Natural killer cell (primary cell): ENCODE measurements at regions not wholly inside any gene's neighbourhood (a gene's known extent, or its start where the extent isn't known, plus 50 kb on each side); places are given as distances from the start of the nearest gene placed in this dataset.

ENCODE experiments used
- ATAC-seq, 3 donors: fragments of 150-1000 bp in 2 of 3; fragments of 200-7000 bp in 1 of 3; cut with Tn5 transposase; 1 replicate in 1 of 3; 2 replicates in 2 of 3; pipeline ENCODE4 v1.10.0; 2021; ENCODE audit warnings: mild to moderate bottlenecking in 2 of 3, moderate library complexity in 2 of 3
- DNase-seq, 2 donors: peaks; one replicate each; pipeline versions ENCODE4 v3.0.0 to v3.0.0-alpha.2; 2013 to 2021; ENCODE audit warnings: mixed read lengths in 1 of 2
- H3K27ac ChIP-seq: one replicate; pipeline ENCODE4 v1.5.1; 2013; ENCODE audit warnings: mild to moderate bottlenecking, low read length
- H3K27me3 ChIP-seq: one replicate; pipeline ENCODE4 v1.6.1; 2013; ENCODE audit warnings: low read length; ENCODE audit not compliant: control insufficient read depth, insufficient read depth
- H3K36me3 ChIP-seq: one replicate; pipeline ENCODE4 v1.6.1; 2013; ENCODE audit warnings: low read length; ENCODE audit not compliant: control insufficient read depth, insufficient read depth
- H3K4me1 ChIP-seq: one replicate; pipeline ENCODE4 v1.6.1; 2013; ENCODE audit warnings: low read length; ENCODE audit not compliant: control insufficient read depth, insufficient read depth
- H3K4me3 ChIP-seq: one replicate; pipeline ENCODE4 v1.5.1; 2013; ENCODE audit warnings: low read length
- H3K9me3 ChIP-seq: one replicate; pipeline ENCODE4 v1.6.1; 2013; ENCODE audit warnings: low read length; ENCODE audit not compliant: control insufficient read depth, insufficient read depth
- H3K27ac Mint-ChIP-seq, 2 donors: one replicate each; pipeline ENCODE4 v1.8.0; 2022; ENCODE audit warnings: mild to moderate bottlenecking in 2 of 2, mixed read lengths in 2 of 2, moderate library complexity in 1 of 2
- H3K27me3 Mint-ChIP-seq, 2 donors: one replicate each; pipeline ENCODE4 v1.8.0; 2022; ENCODE audit warnings: low read depth in 2 of 2, mixed read lengths in 2 of 2
- H3K36me3 Mint-ChIP-seq: one replicate; pipeline ENCODE4 v1.8.0; 2022; ENCODE audit warnings: mixed read lengths
- H3K4me1 Mint-ChIP-seq, 2 donors: one replicate each; pipeline ENCODE4 v1.8.0; 2022; ENCODE audit warnings: mixed read lengths in 2 of 2
- H3K4me3 Mint-ChIP-seq: one replicate; pipeline ENCODE4 v1.8.0; 2022; ENCODE audit warnings: mild to moderate bottlenecking, moderate library complexity, mixed read lengths
- H3K9me3 Mint-ChIP-seq, 2 donors: one replicate each; pipeline ENCODE4 v1.8.0; 2022; ENCODE audit warnings: mixed read lengths in 2 of 2
- CTCF ChIP-seq: fragments of 200-600 bp; IDR thresholded peaks from one replicate; pipeline ENCODE4 v1.8.0; 2022; ENCODE audit warnings: antibody characterized with exemption
- WGBS: methylation state at CpG from one replicate; pipeline ENCODE4 v1.1.7; 2013; ENCODE audit warnings: missing lambda C conversion rate; ENCODE audit not compliant: insufficient coverage; 5-methylcytosine and 5-hydroxymethylcytosine counted together
- intact Hi-C: fragments of 100-400 bp; cut with micrococcal nuclease; formaldehyde crosslinking; loops from one replicate; pipeline ENCODE4 v1.14.2; 2022

- H3K27me3 Mint-ChIP-seq = no peaks in the 10 kb centered on the region
- 54% methylated on average over 11 of the region's 11 CpGs for WGBS
- Histone ChIP-seq H3K27ac (no peak overlapping the region), H3K4me1 (no peaks in the 10 kb centered on the region), H3K36me3 (no peaks in the 10 kb centered on the region), H3K9me3 (peaks cover 8% of the 10 kb centered on the region), H3K4me3 (no peak overlapping the region), H3K27me3 (no peaks in the 10 kb centered on the region)
- no peak overlapping the region for H3K4me3 Mint-ChIP-seq
- no peak for DNase-seq
- H3K9me3 Mint-ChIP-seq = peaks cover 14 to 18% of the 10 kb centered on the region in 2 donors
- H3K27ac Mint-ChIP-seq = no peak overlapping the region
- no peak for ATAC-seq
- TF ChIP-seq CTCF = no peak
- no peaks in the 10 kb centered on the region for H3K4me1 Mint-ChIP-seq
- intact Hi-C loops = no loop called here
- H3K36me3 Mint-ChIP-seq = no peaks in the 10 kb centered on the region
These were observed 543.2 kb downstream of the DCDC2C start for GRCh38 chr2:4246364-4247131.

- H3K27ac Mint-ChIP-seq = no peak overlapping the region
- DNase-seq = no peak
- 43% methylated on average over 3 of the region's 3 CpGs for WGBS
- no peaks in the 10 kb centered on the region for H3K27me3 ChIP-seq
- H3K4me1 Mint-ChIP-seq = no peaks in the 10 kb centered on the region
- no peaks in the 10 kb centered on the region for H3K36me3 Mint-ChIP-seq
- H3K4me1 ChIP-seq = no peaks in the 10 kb centered on the region
- no peak for ATAC-seq
- peaks cover 12% of the 10 kb centered on the region for H3K9me3 ChIP-seq
- H3K4me3 Mint-ChIP-seq = no peak overlapping the region
- TF ChIP-seq CTCF = no peak
- H3K36me3 ChIP-seq = no peaks in the 10 kb centered on the region
- no peak overlapping the region for H3K4me3 ChIP-seq
- intact Hi-C loops = no loop called here
- no peaks in the 10 kb centered on the region for H3K27me3 Mint-ChIP-seq
- H3K27ac ChIP-seq = no peak overlapping the region
- H3K9me3 Mint-ChIP-seq = peaks cover 15 to 18% of the 10 kb centered on the region in 2 donors
These were observed 544.4 kb downstream of the DCDC2C start for GRCh38 chr2:4247791-4248190.

- H3K36me3 ChIP-seq = no peaks in the 10 kb centered on the region
- H3K4me1 ChIP-seq = no peaks in the 10 kb centered on the region
- ATAC-seq (no peak), DNase-seq (no peak)
- H3K9me3 ChIP-seq = peaks cover 4% of the 10 kb centered on the region
- Mint-ChIP-seq H3K36me3 (no peaks in the 10 kb centered on the region), H3K27me3 (no peaks in the 10 kb centered on the region), H3K9me3 (peaks cover 12 to 13% of the 10 kb centered on the region in 2 donors), H3K4me3 (no peak overlapping the region), H3K27ac (no peak overlapping the region), H3K4me1 (no peaks in the 10 kb centered on the region)
- 81% methylated on average over 4 of the region's 4 CpGs for WGBS
- no peak overlapping the region for H3K4me3 ChIP-seq
- no peak for TF ChIP-seq CTCF
- intact Hi-C loops = no loop called here
- H3K27me3 ChIP-seq = no peaks in the 10 kb centered on the region
- H3K27ac ChIP-seq = no peak overlapping the region
These were observed 552.1 kb downstream of the DCDC2C start for GRCh38 chr2:4255491-4255890.

- Histone ChIP-seq H3K9me3 (peaks cover 4% of the 10 kb centered on the region), H3K4me1 (no peaks in the 10 kb centered on the region), H3K27ac (no peak overlapping the region), H3K36me3 (no peaks in the 10 kb centered on the region), H3K4me3 (no peak overlapping the region), H3K27me3 (no peaks in the 10 kb centered on the region)
- H3K27me3 Mint-ChIP-seq = no peaks in the 10 kb centered on the region
- H3K27ac Mint-ChIP-seq = no peak overlapping the region
- no peak for TF ChIP-seq CTCF
- ATAC-seq (no peak), DNase-seq (no peak)
- H3K4me1 Mint-ChIP-seq = no peaks in the 10 kb centered on the region
- H3K36me3 Mint-ChIP-seq = no peaks in the 10 kb centered on the region
- intact Hi-C loops = no loop called here
- peaks cover 10 to 14% of the 10 kb centered on the region in 2 donors for H3K9me3 Mint-ChIP-seq
- 45% methylated on average over 3 of the region's 4 CpGs for WGBS
- H3K4me3 Mint-ChIP-seq = no peak overlapping the region
These were observed 553.0 kb downstream of the DCDC2C start for GRCh38 chr2:4256351-4256750.
